NCI-H128 (cell line): ENCODE measurements at regions not wholly inside any gene's neighbourhood (a gene's known extent, or its start where the extent isn't known, plus 50 kb on each side); places are given as distances from the start of the nearest gene placed in this dataset.

Experiments
- DNase-seq: peaks from one replicate; lab custom pipeline; 2025; ENCODE audit not compliant: unreplicated experiment; lab: John Stamatoyannopoulos, UW

GRCh38 chr13:40401911-40402776 is 264.3 kb downstream of the FOXO1 start:
- no peak for DNase-seq

- DNase-seq, result no peak
Observed at GRCh38 chr13:40402931-40403431, 263.5 kb downstream of the FOXO1 start.

DNA sequence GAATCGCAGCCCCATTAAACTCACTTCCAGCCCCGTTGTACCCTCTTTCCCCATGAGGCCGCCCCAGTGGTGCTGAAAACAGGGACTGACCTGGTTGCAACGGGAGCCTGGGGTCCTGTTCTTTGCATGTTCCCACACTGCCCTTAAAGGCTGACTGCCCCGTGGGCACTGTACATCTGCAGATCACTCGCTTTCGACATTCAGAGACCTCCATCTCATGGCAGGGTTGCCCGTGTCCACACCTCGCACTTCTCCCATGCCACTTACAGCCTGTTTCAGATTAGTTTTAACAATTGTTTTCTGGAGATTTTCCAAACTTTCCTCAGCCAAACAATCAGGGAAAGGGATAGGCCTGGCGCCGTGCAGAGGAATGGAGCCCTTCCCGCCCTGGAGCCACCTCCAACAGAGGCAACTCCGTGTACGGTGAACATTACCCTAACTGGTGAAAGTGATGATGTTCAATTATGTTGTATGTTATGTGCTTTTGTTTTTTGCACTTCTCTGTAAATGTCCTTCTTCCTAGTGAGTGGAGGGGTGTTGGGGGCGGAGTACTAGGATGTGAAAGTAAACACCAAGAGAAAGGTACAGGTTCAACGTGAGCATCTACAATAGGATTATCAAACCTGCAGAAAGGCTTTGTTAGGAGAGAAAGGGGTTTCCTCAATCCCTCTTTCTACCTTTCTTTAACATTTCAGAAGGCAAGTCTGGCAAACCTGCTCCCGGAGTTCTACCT is 262.8 kb downstream of the FOXO1 start:
- DNase-seq, result no peak

DNA sequence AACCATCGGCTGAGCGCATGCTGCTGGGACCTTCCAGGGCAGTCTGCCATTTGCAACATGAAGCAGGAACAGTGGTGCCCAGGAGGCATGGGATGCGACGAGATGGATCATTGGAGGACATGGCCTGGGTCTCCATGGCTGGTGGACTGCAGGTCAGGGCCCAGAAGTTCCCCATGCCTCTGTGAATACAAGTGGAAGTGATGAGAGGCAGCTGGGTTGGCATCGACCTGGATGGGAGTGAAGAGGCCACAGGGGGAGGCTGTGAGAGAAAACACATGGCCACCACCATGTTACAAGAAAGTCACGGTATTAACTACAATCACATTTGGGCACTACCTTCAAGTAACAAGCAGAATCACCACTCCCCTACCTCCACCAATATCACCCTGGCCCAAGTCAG is 262.0 kb downstream of the FOXO1 start:
- DNase-seq, result no peak

DNA sequence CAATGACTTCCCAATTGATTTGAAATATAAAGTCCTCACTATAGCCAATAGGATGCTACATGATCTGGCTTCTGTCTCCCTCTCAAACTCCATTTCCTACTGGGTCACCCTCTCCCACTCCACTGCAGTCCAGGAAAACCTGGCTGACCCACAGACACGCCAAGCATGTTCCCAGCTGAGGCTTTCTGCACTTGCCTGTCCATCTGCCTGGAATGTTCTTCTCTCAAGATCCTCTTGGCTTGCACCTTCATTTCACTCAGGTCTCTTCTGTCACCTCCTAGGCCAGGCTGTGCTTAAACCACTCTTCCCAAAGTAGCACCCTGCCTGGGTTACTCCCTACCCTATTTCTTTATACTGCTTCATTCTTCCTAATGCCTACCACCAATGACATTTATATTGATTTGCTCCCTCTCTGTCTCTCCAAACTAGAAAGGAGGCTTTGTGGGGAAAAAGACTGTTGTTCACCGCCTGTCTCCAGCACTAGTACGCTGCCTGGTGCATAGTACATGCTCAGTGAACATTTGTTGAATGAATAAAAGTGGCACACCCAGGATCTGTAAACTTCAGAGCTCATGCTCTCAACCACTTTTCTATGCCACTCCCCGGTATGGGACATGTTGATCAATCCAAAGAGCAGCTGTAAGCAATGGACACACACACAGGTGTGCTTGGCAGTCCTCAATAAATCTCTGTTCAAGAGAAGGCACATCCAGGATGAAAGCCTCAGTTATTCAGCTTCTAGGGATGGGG is 261.3 kb downstream of the FOXO1 start:
- no peak for DNase-seq

DNA sequence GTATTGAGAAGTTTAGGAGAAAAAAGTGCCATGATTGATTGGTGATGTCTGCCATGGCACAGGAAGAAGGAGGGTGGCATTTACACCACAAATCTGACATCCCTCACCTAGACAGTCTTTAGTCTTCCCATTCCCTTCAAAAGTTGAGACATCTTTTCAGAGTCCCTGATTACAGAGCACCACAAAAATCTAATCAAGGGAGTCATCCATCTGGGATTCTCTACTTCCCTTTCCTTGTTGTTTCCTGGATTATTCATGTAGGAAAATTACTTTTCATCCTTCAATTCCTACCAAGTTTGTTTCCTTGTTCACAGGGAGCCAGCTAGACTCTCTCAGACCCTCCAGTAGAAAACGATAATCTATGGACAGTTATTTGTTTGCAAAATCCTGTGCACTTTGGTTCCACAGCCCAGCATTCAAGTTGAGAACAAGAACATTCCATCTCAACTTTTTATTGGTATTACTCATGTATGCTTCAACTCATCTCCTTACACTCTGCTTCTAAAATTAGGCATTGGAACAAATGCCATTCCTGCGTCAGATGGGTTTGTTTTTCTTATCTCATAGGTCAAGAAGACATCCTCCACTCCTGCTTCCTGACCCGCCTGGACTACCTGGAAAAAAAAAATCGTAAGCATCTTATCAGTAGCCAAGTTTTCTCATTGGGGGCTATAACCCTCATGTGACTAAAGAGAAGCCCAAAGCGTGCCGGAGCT is 259.9 kb downstream of the FOXO1 start:
- no peak for DNase-seq

DNA sequence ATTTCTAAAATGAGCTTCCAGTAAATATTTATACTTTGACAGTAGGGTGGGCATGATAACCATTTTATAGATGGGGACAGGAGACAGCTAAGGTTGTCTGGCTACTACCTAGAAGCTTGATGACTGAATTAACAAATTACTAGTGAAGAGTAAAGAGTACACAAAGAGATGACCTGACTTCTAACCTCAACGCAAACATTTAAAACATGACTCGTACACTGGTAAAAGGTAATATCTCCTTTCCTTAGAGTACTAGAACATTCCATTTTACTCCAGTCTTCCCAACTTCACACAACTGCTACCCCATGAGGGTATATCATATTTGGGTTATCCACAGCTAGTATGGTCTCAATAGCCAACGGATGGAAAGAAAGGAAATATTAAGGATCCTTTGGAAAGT is 258.9 kb downstream of the FOXO1 start:
- no peak for DNase-seq

GRCh38 chr13:40408602-40409001 is 257.8 kb downstream of the FOXO1 start:
- DNase-seq, result no peak

- no peak for DNase-seq
Observed at GRCh38 chr13:40409278-40409677, 257.2 kb downstream of the FOXO1 start.

DNA sequence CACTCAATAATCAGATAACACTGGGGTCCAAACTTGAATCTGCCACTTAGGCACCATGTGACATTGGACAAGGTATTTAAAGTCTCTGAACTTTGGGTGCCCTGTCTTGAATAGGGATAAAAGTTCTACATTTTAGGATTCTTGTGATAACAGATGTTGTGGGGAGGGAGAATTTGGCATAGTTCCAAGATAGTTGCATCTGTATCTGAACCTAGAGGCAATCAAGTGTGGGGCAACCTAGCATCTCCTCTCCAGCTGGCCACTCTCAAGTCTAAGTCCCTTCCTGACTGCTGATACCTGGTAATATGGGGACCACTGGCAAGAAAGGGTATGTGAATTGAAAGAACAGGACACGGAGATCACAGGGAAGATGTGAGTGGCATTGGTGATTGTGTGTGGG is 256.1 kb downstream of the FOXO1 start:
- no peak for DNase-seq

DNA sequence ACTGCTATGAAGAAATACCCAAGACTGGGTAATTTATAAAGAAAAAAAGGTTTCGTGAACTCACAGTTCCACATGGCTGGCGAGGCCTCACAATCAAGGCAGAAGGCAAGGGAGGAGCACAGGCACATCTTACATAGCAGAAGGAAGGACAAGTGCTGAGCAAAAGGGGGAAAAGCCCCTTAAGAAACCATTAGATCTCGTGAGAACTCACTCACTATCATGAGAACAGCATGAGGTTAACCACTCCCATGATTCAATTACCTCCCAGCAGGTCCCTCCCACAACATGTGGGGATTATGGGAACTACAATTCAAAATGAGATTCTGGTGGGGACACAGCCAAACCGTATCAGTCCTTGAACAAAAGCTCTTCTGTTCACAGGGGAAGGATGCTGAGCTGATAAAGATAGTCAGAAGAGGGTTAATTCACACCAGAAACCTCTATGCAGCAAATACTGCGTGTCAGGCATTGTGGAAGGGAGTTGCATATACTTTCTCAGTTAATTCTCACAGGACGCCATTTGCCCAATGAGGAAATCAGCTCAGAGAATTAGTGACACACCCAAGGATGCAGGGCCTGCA is 246.2 kb downstream of the FOXO1 start:
- no peak for DNase-seq

GRCh38 chr13:40422588-40423235 is 243.7 kb downstream of the FOXO1 start:
- DNase-seq, result no peak

DNA sequence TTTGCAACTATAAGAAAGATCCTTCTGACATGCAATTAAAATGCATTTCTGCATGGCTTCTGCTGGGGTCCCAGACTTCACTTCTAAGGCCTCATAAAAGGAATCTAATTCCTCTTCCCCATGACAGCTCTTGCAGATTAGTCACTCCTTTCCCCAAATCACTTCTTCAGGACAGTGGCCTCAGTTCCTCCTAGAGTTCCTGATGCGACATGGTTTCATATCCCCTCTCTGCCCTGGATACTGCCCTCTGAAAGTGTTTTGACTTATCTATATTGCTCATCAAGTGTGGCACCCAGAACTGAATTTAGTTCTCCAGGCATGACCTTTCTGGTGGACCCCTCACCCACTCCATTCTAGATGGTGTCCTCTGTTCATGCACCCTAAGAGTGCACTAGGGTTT is 238.1 kb downstream of the FOXO1 start:
- DNase-seq, result no peak

GRCh38 chr13:40429706-40430545 is 236.5 kb downstream of the FOXO1 start:
- no peak for DNase-seq

GRCh38 chr13:40432018-40432978 is 234.1 kb downstream of the FOXO1 start:
- DNase-seq, result no peak

- no peak for DNase-seq
Observed at GRCh38 chr13:40433001-40433400, 233.4 kb downstream of the FOXO1 start.

DNA sequence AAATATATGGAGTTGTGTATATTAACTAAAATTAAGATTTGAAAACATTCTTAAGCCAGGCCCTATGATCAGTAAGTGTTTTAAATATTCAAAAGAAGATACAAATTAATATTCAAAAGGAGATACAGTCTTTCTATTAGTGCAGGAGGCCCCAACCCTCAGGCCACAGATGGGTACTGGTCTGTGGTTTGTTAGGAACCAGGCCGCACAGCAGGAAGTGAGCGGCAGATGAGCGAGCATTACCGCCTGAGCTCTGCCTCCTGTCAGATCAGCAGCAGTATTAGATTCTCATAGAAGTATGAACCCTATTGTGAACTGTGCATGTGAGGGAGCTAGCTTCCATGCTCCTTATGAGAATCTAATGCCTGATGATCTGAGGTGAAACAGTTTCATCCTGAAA is 232.9 kb downstream of the FOXO1 start:
- DNase-seq, result no peak
